ENCODE measurements at regions not wholly inside any gene's neighbourhood (a gene's known extent, or its start where the extent isn't known, plus 50 kb on each side); places are given as distances from the start of the nearest gene placed in this dataset.

GRCh38 chr13:37418490-37418889 lies 180.1 kb downstream of the POSTN start:
- DNase-seq (no peak), ATAC-seq (no peak)
- no peaks in the 10 kb centered on the region for H3K9me3 ChIP-seq
- H3K27me3 ChIP-seq = no peaks in the 10 kb centered on the region
- 34% methylated on average over 2 of the region's 2 CpGs for WGBS (ENCODE audit: insufficient coverage, low coverage, low lambda C conversion rate, missing lambda C conversion rate)
- H3K36me3 ChIP-seq = no peaks in the 10 kb centered on the region
- no peak for TF ChIP-seq POLR2A (IDR thresholded peaks at IDR 0.05)
- no peak for TF ChIP-seq CTCF (IDR thresholded peaks at IDR 0.05)
- no peak overlapping the region for H3K27ac ChIP-seq
- no peaks in the 10 kb centered on the region for H3K4me1 ChIP-seq
- no peak overlapping the region for H3K4me3 ChIP-seq
- intact Hi-C loops (cut with DNase I) = no loop called here

- ATAC-seq (no peak), DNase-seq (no peak)
- TF ChIP-seq POLR2A (IDR thresholded peaks at IDR 0.05) (no peak), CTCF (IDR thresholded peaks at IDR 0.05) (no peak)
- H3K27ac ChIP-seq = no peak overlapping the region
- no peaks in the 10 kb centered on the region for H3K9me3 ChIP-seq
- no peaks in the 10 kb centered on the region for H3K27me3 ChIP-seq
- H3K4me3 ChIP-seq = no peak overlapping the region
- no peaks in the 10 kb centered on the region for H3K4me1 ChIP-seq
- 17% methylated on average over 3 of the region's 3 CpGs for WGBS (ENCODE audit: insufficient coverage, low coverage, low lambda C conversion rate, missing lambda C conversion rate)
- no peaks in the 10 kb centered on the region for H3K36me3 ChIP-seq
- intact Hi-C loops (cut with DNase I) = no loop called here
Observed at GRCh38 chr13:37417060-37417441, 181.5 kb downstream of the POSTN start.

- TF ChIP-seq POLR2A (IDR thresholded peaks at IDR 0.05) (no peak), CTCF (IDR thresholded peaks at IDR 0.05) (no peak)
- Histone ChIP-seq H3K36me3 (no peaks in the 10 kb centered on the region), H3K4me3 (no peak overlapping the region), H3K27me3 (no peaks in the 10 kb centered on the region), H3K27ac (no peak overlapping the region), H3K4me1 (no peaks in the 10 kb centered on the region), H3K9me3 (no peaks in the 10 kb centered on the region)
- intact Hi-C loops (cut with DNase I) = no loop called here
- no peak for DNase-seq
- ATAC-seq = no peak
- 50% methylated on average over 2 of the region's 2 CpGs for WGBS (ENCODE audit: insufficient coverage, low coverage, low lambda C conversion rate, missing lambda C conversion rate)
Observed at GRCh38 chr13:37416291-37417059, 182.1 kb downstream of the POSTN start.

- Histone ChIP-seq H3K27ac (no peak overlapping the region), H3K4me1 (no peaks in the 10 kb centered on the region), H3K36me3 (no peaks in the 10 kb centered on the region), H3K27me3 (no peaks in the 10 kb centered on the region), H3K9me3 (no peaks in the 10 kb centered on the region), H3K4me3 (no peak overlapping the region)
- TF ChIP-seq CTCF (IDR thresholded peaks at IDR 0.05) (no peak), POLR2A (IDR thresholded peaks at IDR 0.05) (no peak)
- 25% methylated on average over 3 of the region's 3 CpGs for WGBS (ENCODE audit: insufficient coverage, low coverage, low lambda C conversion rate, missing lambda C conversion rate)
- DNase-seq (no peak), ATAC-seq (no peak)
- intact Hi-C loops (cut with DNase I) = no loop called here
Observed at GRCh38 chr13:37413161-37413560, 185.4 kb downstream of the POSTN start.

Data from right lobe of liver (tissue), 6 donors.